ENCODE measurements at regions not wholly inside any gene's neighbourhood (a gene's known extent, or its start where the extent isn't known, plus 50 kb on each side); places are given as distances from the start of the nearest gene placed in this dataset.

GRCh38 chr2:128396946-128397345, 78.3 kb upstream of the HS6ST1 start:
- TF ChIP-seq MAX (IDR thresholded peaks at IDR 0.05; ENCODE audit: low read depth) (no peak), CTCF (IDR thresholded peaks at IDR 0.05) (no peak), RAD21 (IDR thresholded peaks at IDR 0.05; ENCODE audit: low read length) (no peak), EP300 (IDR thresholded peaks at IDR 0.05; ENCODE audit: borderline replicate concordance in 1 of 2, low read depth in 1 of 2, low read length in 1 of 2) (no peak), RCOR1 (IDR thresholded peaks at IDR 0.05; ENCODE audit: low read length) (no peak), POLR2AphosphoS5 (IDR thresholded peaks at IDR 0.05; ENCODE audit: low read depth, low read length) (no peak), FOSL2 (IDR thresholded peaks at IDR 0.05; ENCODE audit: borderline replicate concordance, low read depth) (no peak), FOXJ3 (CRISPR knock-in tag; IDR thresholded peaks at IDR 0.05) (no peak), REST (IDR thresholded peaks at IDR 0.05; ENCODE audit: low read depth, low read length) (no peak), TEAD4 (IDR thresholded peaks at IDR 0.05; ENCODE audit: borderline replicate concordance, insufficient read depth) (no peak), TAF1 (IDR thresholded peaks at IDR 0.05; ENCODE audit: borderline replicate concordance, low read depth, low read length) (no peak), YY1 (IDR thresholded peaks at IDR 0.05; ENCODE audit: low read depth) (no peak), EZH2phosphoT487 (IDR thresholded peaks at IDR 0.05; ENCODE audit: borderline replicate concordance, low read depth) (no peak)

Measured in SK-N-SH (cell line).